Gastroesophageal sphincter (tissue), 4 donors: ENCODE measurements at regions not wholly inside any gene's neighbourhood (a gene's known extent, or its start where the extent isn't known, plus 50 kb on each side); places are given as distances from the start of the nearest gene placed in this dataset.

ENCODE experiments used
- ATAC-seq: fragments of 150-250 bp; one replicate; pipeline ENCODE4 v1.9.1; 2016; ENCODE audit warnings: mild to moderate bottlenecking, moderate library complexity
- H3K27ac ChIP-seq, 4 donors: fragments of 200-600 bp; sonication (generic) in 3 of 4; 1 replicate in 3 of 4; 2 replicates in 1 of 4; pipeline ENCODE4 v1.5.1; 2016 to 2019
- H3K27me3 ChIP-seq: fragments of 200-600 bp; sonication (generic); one replicate; pipeline ENCODE4 v1.5.1; 2019
- H3K36me3 ChIP-seq, 2 donors: fragments of 200-600 bp; sonication (generic); one replicate each; pipeline ENCODE4 v1.5.1; 2019; ENCODE audit warnings: control low read depth in 1 of 2
- H3K4me1 ChIP-seq, 3 donors: fragments of 200-600 bp; sonication (generic); 1 replicate in 2 of 3; 2 replicates in 1 of 3; pipeline ENCODE4 v1.5.1; 2016 to 2019; ENCODE audit warnings: control low read depth in 2 of 3
- H3K4me3 ChIP-seq, 2 donors: fragments of 200-600 bp; sonication (generic); one replicate each; pipeline ENCODE4 v1.5.1; 2019; ENCODE audit warnings: mild to moderate bottlenecking in 1 of 2, moderate library complexity in 1 of 2
- H3K9me3 ChIP-seq, 3 donors: fragments of 200-600 bp; sonication (generic); one replicate each; pipeline ENCODE4 v1.5.1; 2017 to 2019; ENCODE audit warnings: control low read depth in 2 of 3
- EP300 ChIP-seq: sonication (generic); formaldehyde crosslinking; IDR thresholded peaks from one replicate; pipeline ENCODE4 v1.6.1; 2017; ENCODE audit warnings: antibody characterized with exemption, mild to moderate bottlenecking
- POLR2A ChIP-seq, 2 donors: fragments of 450-650 bp; IDR thresholded peaks; one replicate each; pipeline ENCODE4 v1.6.1; 2017; ENCODE audit warnings: antibody characterized with exemption in 2 of 2, mild to moderate bottlenecking in 2 of 2, moderate library complexity in 1 of 2
- POLR2AphosphoS5 ChIP-seq: sonication (generic); formaldehyde crosslinking; IDR thresholded peaks from one replicate; pipeline ENCODE4 v1.6.1; 2017; ENCODE audit warnings: antibody characterized with exemption
- WGBS, 2 donors: methylation state at CpG; one replicate each; pipeline ENCODE4 v1.1.5; 2018; ENCODE audit warnings: low coverage in 1 of 2; 5-methylcytosine and 5-hydroxymethylcytosine counted together
- TF ChIP-seq, protein P1 (sequence below), 4 experiments: fragments of 200-600 bp in 2 of 4; fragments of 450-650 bp in 2 of 4; sonication (generic) in 1 of 4; IDR thresholded peaks; one replicate each; pipeline ENCODE4 v1.5.1; 2017 to 2019; ENCODE audit warnings: antibody characterized with exemption in 4 of 4, mild to moderate bottlenecking in 2 of 4, moderate library complexity in 2 of 4

DNA sequence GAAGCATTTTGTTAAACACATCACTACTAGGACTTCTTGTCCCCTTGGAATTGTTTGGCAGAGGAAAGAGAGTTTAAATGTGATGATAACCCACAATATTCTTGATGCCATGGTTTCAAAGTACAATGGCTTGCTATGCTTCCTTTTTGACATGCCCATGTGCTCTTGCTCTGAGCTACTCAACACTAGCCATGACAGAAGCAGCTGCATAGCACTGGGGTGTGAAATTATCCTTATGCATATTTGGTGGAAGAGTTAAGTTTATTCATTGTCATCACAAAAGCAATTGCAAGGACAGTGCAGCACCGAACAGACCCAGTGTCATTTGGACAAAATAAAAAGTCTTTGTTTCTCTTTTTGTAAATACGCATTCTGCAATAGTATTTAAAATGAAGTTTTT, 209.9 kb upstream of the CDH20 start:
- H3K9me3 ChIP-seq = no peaks in the 10 kb centered on the region
- H3K4me1 ChIP-seq = no peaks in the 10 kb centered on the region
- WGBS, 2 donors = 79 to 94% methylated on average over 2 of the region's 2 CpGs
- H3K36me3 ChIP-seq = no peaks in the 10 kb centered on the region
- ATAC-seq = no peak
- H3K27me3 ChIP-seq = no peaks in the 10 kb centered on the region
- no peak for TF ChIP-seq POLR2AphosphoS5
- TF ChIP-seq EP300 = no peak
- TF ChIP-seq, protein P1, sequence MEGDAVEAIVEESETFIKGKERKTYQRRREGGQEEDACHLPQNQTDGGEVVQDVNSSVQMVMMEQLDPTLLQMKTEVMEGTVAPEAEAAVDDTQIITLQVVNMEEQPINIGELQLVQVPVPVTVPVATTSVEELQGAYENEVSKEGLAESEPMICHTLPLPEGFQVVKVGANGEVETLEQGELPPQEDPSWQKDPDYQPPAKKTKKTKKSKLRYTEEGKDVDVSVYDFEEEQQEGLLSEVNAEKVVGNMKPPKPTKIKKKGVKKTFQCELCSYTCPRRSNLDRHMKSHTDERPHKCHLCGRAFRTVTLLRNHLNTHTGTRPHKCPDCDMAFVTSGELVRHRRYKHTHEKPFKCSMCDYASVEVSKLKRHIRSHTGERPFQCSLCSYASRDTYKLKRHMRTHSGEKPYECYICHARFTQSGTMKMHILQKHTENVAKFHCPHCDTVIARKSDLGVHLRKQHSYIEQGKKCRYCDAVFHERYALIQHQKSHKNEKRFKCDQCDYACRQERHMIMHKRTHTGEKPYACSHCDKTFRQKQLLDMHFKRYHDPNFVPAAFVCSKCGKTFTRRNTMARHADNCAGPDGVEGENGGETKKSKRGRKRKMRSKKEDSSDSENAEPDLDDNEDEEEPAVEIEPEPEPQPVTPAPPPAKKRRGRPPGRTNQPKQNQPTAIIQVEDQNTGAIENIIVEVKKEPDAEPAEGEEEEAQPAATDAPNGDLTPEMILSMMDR (IDR thresholded peaks at IDR 0.05) = no peak
- TF ChIP-seq POLR2A (IDR thresholded peaks at IDR 0.05) = no peak
- H3K4me3 ChIP-seq = no peak overlapping the region
- no peak overlapping the region for H3K27ac ChIP-seq

DNA sequence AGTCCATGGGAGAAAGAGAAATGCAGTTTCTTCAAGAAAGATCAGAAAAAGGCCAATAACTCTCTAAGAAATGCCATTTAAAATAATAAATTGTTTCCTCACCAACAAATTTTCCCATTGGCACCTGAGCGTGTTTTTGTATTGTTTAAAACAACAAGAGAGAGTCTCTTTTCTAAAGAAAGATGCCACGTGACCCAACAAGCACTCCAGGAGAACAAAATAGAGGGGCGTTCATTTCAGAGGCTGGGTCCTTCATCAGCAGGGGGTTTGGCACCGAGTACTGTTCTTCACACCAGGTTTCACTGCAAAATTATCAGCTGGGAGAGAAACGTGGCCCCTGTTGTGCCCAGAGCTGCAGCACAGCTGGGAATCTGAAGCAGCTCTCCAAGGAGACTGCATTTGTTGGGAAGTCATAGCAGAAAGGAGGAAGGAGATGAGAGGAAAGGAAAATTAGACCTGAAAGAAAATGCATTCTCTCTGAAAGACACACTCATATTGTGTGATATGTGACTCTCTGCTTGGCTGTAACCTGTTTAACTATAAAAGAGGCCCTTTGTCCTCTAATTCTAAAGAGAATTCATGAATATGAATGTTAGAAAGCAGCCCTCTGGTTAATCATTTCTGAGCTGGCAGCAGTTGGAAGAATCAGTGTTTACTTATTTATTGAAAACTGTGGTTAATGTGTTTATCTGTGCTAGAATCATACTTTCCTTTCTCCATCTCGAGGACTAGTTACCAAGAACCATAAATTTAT, 205.3 kb upstream of the CDH20 start:
- no peak for ATAC-seq
- Histone ChIP-seq H3K36me3 (no peaks in the 10 kb centered on the region), H3K4me3 (no peak overlapping the region), H3K27me3 (no peaks in the 10 kb centered on the region), H3K9me3 (no peaks in the 10 kb centered on the region), H3K4me1 (no peaks in the 10 kb centered on the region), H3K27ac (no peak overlapping the region)
- TF ChIP-seq EP300 (no peak), POLR2AphosphoS5 (no peak), POLR2A (IDR thresholded peaks at IDR 0.05) (no peak)
- TF ChIP-seq, protein P1 (IDR thresholded peaks at IDR 0.05) = no peak
- WGBS, 2 donors = 28 to 36% methylated on average over 5 to 6 of the region's 6 CpGs

DNA sequence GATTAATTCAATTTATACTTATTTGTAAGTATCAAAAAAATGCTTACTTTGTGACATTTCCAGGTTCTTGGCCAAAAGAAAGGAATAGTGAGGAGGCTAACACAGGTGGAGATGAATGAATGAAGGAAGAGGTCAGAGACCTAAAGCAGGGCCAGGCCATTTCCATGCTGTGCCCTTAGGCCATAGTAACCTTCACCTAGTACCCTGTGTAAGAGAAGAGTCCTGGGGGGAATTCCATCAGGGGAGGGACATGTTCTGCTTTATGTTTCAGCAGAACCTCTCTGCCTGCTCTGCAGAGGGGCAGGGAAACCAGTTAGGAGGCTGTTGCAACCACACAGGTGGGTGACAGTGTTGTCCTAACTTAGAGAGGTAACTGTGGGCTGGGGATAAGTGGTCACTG, 204.2 kb upstream of the CDH20 start:
- no peak for ATAC-seq
- Histone ChIP-seq H3K27me3 (no peaks in the 10 kb centered on the region), H3K36me3 (no peaks in the 10 kb centered on the region), H3K27ac (no peak overlapping the region), H3K4me3 (no peak overlapping the region), H3K4me1 (no peaks in the 10 kb centered on the region), H3K9me3 (no peaks in the 10 kb centered on the region)
- TF ChIP-seq, protein P1 (IDR thresholded peaks at IDR 0.05) = no peak
- TF ChIP-seq EP300 = no peak
- TF ChIP-seq POLR2A (IDR thresholded peaks at IDR 0.05) = no peak
- no peak for TF ChIP-seq POLR2AphosphoS5

DNA sequence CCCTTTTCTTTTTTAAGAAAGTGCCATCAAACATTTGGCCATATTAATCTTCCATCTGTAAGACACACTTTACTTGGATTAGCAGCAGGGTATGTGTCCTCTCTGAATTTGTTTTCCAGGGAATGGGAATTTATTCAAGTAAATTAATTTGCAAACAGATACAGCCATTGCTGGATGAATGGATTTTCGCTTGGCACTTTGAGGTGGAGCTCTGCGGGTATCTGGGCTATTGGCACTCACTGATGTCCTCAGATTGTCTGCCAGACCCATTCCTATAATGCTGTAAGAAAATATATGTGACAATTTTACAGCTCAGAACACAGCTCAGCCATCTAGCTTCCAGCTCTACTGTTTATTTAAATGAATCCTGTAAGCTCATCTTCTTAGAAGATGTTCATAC, 201.2 kb upstream of the CDH20 start:
- ATAC-seq = no peak
- TF ChIP-seq POLR2A (IDR thresholded peaks at IDR 0.05) = no peak
- TF ChIP-seq EP300 = no peak
- no peak for TF ChIP-seq POLR2AphosphoS5
- TF ChIP-seq, protein P1 (IDR thresholded peaks at IDR 0.05) = no peak
- Histone ChIP-seq H3K27ac (no peak overlapping the region), H3K4me3 (no peak overlapping the region), H3K27me3 (no peaks in the 10 kb centered on the region), H3K4me1 (no peaks in the 10 kb centered on the region), H3K9me3 (no peaks in the 10 kb centered on the region), H3K36me3 (no peaks in the 10 kb centered on the region)
- WGBS, 2 donors = 66 to 83% methylated on average over 2 of the region's 2 CpGs

DNA sequence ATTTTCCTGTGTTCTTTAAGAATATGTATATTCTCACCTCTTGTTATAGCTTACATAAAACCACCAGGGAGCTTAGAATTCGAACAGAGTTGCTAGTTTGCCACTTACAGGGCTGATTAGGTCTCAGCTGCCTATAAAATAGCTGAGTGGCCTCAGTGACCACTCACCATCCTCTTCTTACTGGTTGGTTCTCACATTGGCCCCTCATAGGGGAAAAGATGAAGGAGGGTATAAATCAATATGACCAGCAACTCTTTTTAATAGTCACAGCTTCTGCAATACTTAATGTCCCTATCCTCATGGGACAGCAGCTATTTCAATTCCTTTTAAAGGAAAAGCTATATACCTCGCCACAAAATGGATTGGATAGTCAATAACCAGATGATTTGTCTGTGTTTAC, 199.4 kb upstream of the CDH20 start:
- Histone ChIP-seq H3K4me3 (no peak overlapping the region), H3K4me1 (no peaks in the 10 kb centered on the region), H3K9me3 (no peaks in the 10 kb centered on the region), H3K27me3 (no peaks in the 10 kb centered on the region), H3K36me3 (no peaks in the 10 kb centered on the region), H3K27ac (no peak overlapping the region)
- ATAC-seq = no peak
- TF ChIP-seq POLR2A (IDR thresholded peaks at IDR 0.05) (no peak), POLR2AphosphoS5 (no peak), EP300 (no peak)
- TF ChIP-seq, protein P1 (IDR thresholded peaks at IDR 0.05) = no peak
- WGBS, 2 donors = 63 to 75% methylated on average over 2 of the region's 2 CpGs
